GM23338 (cell line): ENCODE measurements at regions not wholly inside any gene's neighbourhood (a gene's known extent, or its start where the extent isn't known, plus 50 kb on each side); places are given as distances from the start of the nearest gene placed in this dataset.

ENCODE experiments used
- ATAC-seq: fragments of 200-7000 bp; cut with Tn5 transposase; 3 replicates; pipeline ENCODE4 v1.9.1; 2020
- DNase-seq: peaks from one replicate; pipeline ENCODE4 v3.0.0-alpha.2; 2015; ENCODE audit warnings: low spot score
- H2AFZ ChIP-seq: fragments of 200-600 bp; sonication (generic); 2 replicates; pipeline ENCODE4 v1.8.0; 2016; ENCODE audit warnings: antibody characterized with exemption, mild to moderate bottlenecking, moderate library complexity
- H3F3A ChIP-seq: fragments of 200-600 bp; sonication (generic); replicated peaks from 2 replicates; pipeline ENCODE4 v1.8.0; 2017; ENCODE audit warnings: antibody characterized with exemption, mixed run types, low read depth
- H3K27ac ChIP-seq: fragments of 200-600 bp; sonication (generic); 2 replicates; pipeline ENCODE4 v1.6.1; 2016; ENCODE audit warnings: low read depth
- H3K27me3 ChIP-seq: fragments of 200-600 bp; sonication (generic); 2 replicates; pipeline ENCODE4 v1.8.0; 2016; ENCODE audit warnings: mild to moderate bottlenecking, mixed run types, moderate library complexity; ENCODE audit not compliant: insufficient read depth
- H3K36me3 ChIP-seq: fragments of 200-600 bp; sonication (generic); 2 replicates; pipeline ENCODE4 v1.8.0; 2016; ENCODE audit warnings: mild to moderate bottlenecking; ENCODE audit not compliant: insufficient read depth
- H3K4me1 ChIP-seq: fragments of 200-600 bp; sonication (generic); 2 replicates; pipeline ENCODE4 v1.8.0; 2016; ENCODE audit warnings: mild to moderate bottlenecking, moderate library complexity; ENCODE audit not compliant: insufficient read depth
- H3K4me2 ChIP-seq: fragments of 200-600 bp; sonication (generic); 2 replicates; pipeline ENCODE4 v1.7.1; 2017; ENCODE audit warnings: mixed run types
- H3K4me3 ChIP-seq: fragments of 200-600 bp; sonication (generic); 2 replicates; pipeline ENCODE4 v1.6.1; 2016; ENCODE audit warnings: mixed run types
- H3K79me2 ChIP-seq: fragments of 200-600 bp; sonication (generic); replicated peaks from 2 replicates; pipeline ENCODE4 v1.8.0; 2017; ENCODE audit warnings: mild to moderate bottlenecking; ENCODE audit not compliant: insufficient read depth
- H3K9me2 ChIP-seq: fragments of 200-600 bp; sonication (generic); 2 replicates; pipeline ENCODE4 v1.8.0; 2017; ENCODE audit not compliant: insufficient read depth
- H4K20me1 ChIP-seq: fragments of 200-600 bp; sonication (generic); replicated peaks from 2 replicates; pipeline ENCODE4 v1.8.0; 2017; ENCODE audit warnings: mild to moderate bottlenecking; ENCODE audit not compliant: insufficient read depth
- H3K27ac Mint-ChIP-seq: 2 replicates; pipeline ENCODE4 v1.8.0; 2020; ENCODE audit warnings: inconsistent platforms, mild to moderate bottlenecking, moderate library complexity, mixed read lengths
- H3K27me3 Mint-ChIP-seq: 3 replicates; pipeline ENCODE4 v1.8.0; 2022; ENCODE audit warnings: low read depth, mild to moderate bottlenecking, moderate library complexity, mixed read lengths, inconsistent platforms; ENCODE audit not compliant: insufficient read depth, poor library complexity
- H3K36me3 Mint-ChIP-seq: 3 replicates; pipeline ENCODE4 v1.8.0; 2021; ENCODE audit warnings: low read depth, mild to moderate bottlenecking, inconsistent platforms, moderate library complexity, mixed read lengths
- H3K4me1 Mint-ChIP-seq: 3 replicates; pipeline ENCODE4 v1.8.0; 2020; ENCODE audit warnings: mild to moderate bottlenecking, inconsistent platforms, mixed read lengths
- H3K4me3 Mint-ChIP-seq: 3 replicates; pipeline ENCODE4 v1.8.0; 2021; ENCODE audit warnings: moderate library complexity, mild to moderate bottlenecking, inconsistent platforms, mixed read lengths
- H3K9me3 Mint-ChIP-seq: 3 replicates; pipeline ENCODE4 v1.8.0; 2020; ENCODE audit warnings: moderate library complexity, mild to moderate bottlenecking, inconsistent platforms, mixed read lengths
- CREB1 ChIP-seq: fragments of 250-450 bp; sonication (Bioruptor Pico); IDR thresholded peaks from 2 replicates; pipeline ENCODE4 v1.5.0; 2020; ENCODE audit warnings: low read depth, mild to moderate bottlenecking, moderate library complexity
- CTCF ChIP-seq, 2 experiments: fragments of 200-600 bp in 1 of 2; sonication (generic) in 1 of 2; conservative IDR thresholded peaks; 2 replicates each; pipeline versions ENCODE4 v1.5.1 to v1.6.1; 2016 to 2017; ENCODE audit warnings: antibody characterized with exemption in 2 of 2, low read depth in 2 of 2, mild to moderate bottlenecking in 2 of 2, moderate library complexity in 1 of 2
- EZH2phosphoT487 ChIP-seq: fragments of 200-600 bp; sonication (generic); IDR thresholded peaks from one replicate; pipeline ENCODE4 v1.8.1; 2018; ENCODE audit warnings: antibody characterized with exemption; ENCODE audit not compliant: unreplicated experiment
- NANOG ChIP-seq: IDR thresholded peaks from 2 replicates; pipeline ENCODE4 v1.6.1; 2016; ENCODE audit warnings: antibody characterized with exemption, borderline replicate concordance
- POLR2AphosphoS5 ChIP-seq: IDR thresholded peaks from 2 replicates; pipeline ENCODE4 v1.6.1; 2016; ENCODE audit warnings: antibody characterized with exemption, low read depth
- STAT1 ChIP-seq: IDR thresholded peaks from one replicate; pipeline ENCODE4 v1.6.1; 2016; ENCODE audit warnings: antibody characterized with exemption; ENCODE audit not compliant: unreplicated experiment
- ZNF114 ChIP-seq: fragments of 250-450 bp; sonication (Bioruptor Pico); IDR thresholded peaks from 2 replicates; pipeline ENCODE4 v1.5.0; 2020; ENCODE audit warnings: mild to moderate bottlenecking, moderate library complexity
- ZNF331 ChIP-seq: fragments of 250-450 bp; sonication (Bioruptor Pico); IDR thresholded peaks from 2 replicates; pipeline ENCODE4 v1.5.0; 2020; ENCODE audit warnings: low read depth, mild to moderate bottlenecking, moderate library complexity
- TF ChIP-seq, protein P1 (sequence below): IDR thresholded peaks from one replicate; pipeline ENCODE4 v1.6.1; 2018; ENCODE audit warnings: antibody characterized with exemption; ENCODE audit not compliant: unreplicated experiment
- TF ChIP-seq, protein P2 (sequence below): IDR thresholded peaks from 2 replicates; pipeline ENCODE4 v1.6.1; 2016; ENCODE audit warnings: antibody characterized with exemption

DNA sequence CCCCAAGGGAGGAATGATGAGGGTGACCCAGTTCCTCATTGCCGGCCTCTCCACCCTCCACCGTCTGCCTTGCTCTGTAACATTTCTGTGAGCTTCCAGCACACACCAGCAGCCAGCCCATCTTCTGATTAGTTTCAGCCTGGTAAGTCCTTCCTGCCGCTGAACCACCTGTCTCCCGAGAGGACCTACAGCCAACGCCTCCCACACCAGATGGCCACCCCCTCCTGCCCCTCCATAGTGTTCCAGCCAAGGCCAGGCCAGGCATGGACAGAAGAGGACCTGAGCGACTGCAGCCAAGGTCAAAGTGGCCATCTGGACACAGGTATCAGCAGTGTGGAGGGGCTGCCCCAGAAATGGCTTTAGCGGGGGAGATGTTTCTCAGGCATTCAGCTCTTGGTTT is 170.7 kb upstream of the CTBP2 start:
- Histone ChIP-seq H3K27me3 (no peaks in the 10 kb centered on the region), H3K36me3 (no peaks in the 10 kb centered on the region), H2AFZ (no peak overlapping the region), H3K9me2 (peaks cover 16% of the 10 kb centered on the region), H3K27ac (no peak overlapping the region), H4K20me1 (no peaks in the 10 kb centered on the region), H3K4me3 (no peak overlapping the region), H3K4me1 (no peaks in the 10 kb centered on the region), H3F3A (no peaks in the 10 kb centered on the region), H3K79me2 (no peaks in the 10 kb centered on the region), H3K4me2 (no peak overlapping the region)
- no peak overlapping the region for H3K27ac Mint-ChIP-seq
- no peak overlapping the region for H3K4me3 Mint-ChIP-seq
- no peaks in the 10 kb centered on the region for H3K27me3 Mint-ChIP-seq
- TF ChIP-seq STAT1 (no peak), ZNF331 (CRISPR knock-in tag) (no peak), CTCF (conservative IDR thresholded peaks at IDR 0.05; ENCODE audit: low read depth in 2 of 2) (no peak)
- DNase-seq (no peak), ATAC-seq (no peak)
- no peaks in the 10 kb centered on the region; the same call in 2 of the 3 replicates for H3K9me3 Mint-ChIP-seq
- peaks cover 2% of the 10 kb centered on the region; the same call in 2 of the 3 replicates for H3K4me1 Mint-ChIP-seq
- H3K36me3 Mint-ChIP-seq = no peaks in the 10 kb centered on the region

- Histone ChIP-seq H3K4me1 (no peaks in the 10 kb centered on the region), H3F3A (no peaks in the 10 kb centered on the region), H3K27ac (no peak overlapping the region), H4K20me1 (no peaks in the 10 kb centered on the region), H2AFZ (no peak overlapping the region), H3K4me3 (no peak overlapping the region), H3K36me3 (no peaks in the 10 kb centered on the region), H3K79me2 (no peaks in the 10 kb centered on the region), H3K4me2 (no peak overlapping the region), H3K9me2 (peaks cover 10% of the 10 kb centered on the region; the same call in 1 of the 2 replicates), H3K27me3 (no peaks in the 10 kb centered on the region)
- no peaks in the 10 kb centered on the region for H3K36me3 Mint-ChIP-seq
- peaks cover 2% of the 10 kb centered on the region; the same call in 2 of the 3 replicates for H3K4me1 Mint-ChIP-seq
- peaks cover 3% of the 10 kb centered on the region for H3K27me3 Mint-ChIP-seq
- DNase-seq (no peak), ATAC-seq (no peak)
- H3K4me3 Mint-ChIP-seq = no peak overlapping the region
- peaks cover 1% of the 10 kb centered on the region for H3K9me3 Mint-ChIP-seq
- H3K27ac Mint-ChIP-seq = no peak overlapping the region
- TF ChIP-seq, protein P1, sequence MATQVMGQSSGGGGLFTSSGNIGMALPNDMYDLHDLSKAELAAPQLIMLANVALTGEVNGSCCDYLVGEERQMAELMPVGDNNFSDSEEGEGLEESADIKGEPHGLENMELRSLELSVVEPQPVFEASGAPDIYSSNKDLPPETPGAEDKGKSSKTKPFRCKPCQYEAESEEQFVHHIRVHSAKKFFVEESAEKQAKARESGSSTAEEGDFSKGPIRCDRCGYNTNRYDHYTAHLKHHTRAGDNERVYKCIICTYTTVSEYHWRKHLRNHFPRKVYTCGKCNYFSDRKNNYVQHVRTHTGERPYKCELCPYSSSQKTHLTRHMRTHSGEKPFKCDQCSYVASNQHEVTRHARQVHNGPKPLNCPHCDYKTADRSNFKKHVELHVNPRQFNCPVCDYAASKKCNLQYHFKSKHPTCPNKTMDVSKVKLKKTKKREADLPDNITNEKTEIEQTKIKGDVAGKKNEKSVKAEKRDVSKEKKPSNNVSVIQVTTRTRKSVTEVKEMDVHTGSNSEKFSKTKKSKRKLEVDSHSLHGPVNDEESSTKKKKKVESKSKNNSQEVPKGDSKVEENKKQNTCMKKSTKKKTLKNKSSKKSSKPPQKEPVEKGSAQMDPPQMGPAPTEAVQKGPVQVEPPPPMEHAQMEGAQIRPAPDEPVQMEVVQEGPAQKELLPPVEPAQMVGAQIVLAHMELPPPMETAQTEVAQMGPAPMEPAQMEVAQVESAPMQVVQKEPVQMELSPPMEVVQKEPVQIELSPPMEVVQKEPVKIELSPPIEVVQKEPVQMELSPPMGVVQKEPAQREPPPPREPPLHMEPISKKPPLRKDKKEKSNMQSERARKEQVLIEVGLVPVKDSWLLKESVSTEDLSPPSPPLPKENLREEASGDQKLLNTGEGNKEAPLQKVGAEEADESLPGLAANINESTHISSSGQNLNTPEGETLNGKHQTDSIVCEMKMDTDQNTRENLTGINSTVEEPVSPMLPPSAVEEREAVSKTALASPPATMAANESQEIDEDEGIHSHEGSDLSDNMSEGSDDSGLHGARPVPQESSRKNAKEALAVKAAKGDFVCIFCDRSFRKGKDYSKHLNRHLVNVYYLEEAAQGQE = no peak
- TF ChIP-seq POLR2AphosphoS5 (no peak), ZNF331 (CRISPR knock-in tag) (no peak), CTCF (conservative IDR thresholded peaks at IDR 0.05; ENCODE audit: low read depth in 2 of 2) (no peak), STAT1 (no peak), ZNF114 (CRISPR knock-in tag) (no peak), EZH2phosphoT487 (no peak), CREB1 (CRISPR knock-in tag) (no peak), NANOG (no peak)
- TF ChIP-seq, protein P2, sequence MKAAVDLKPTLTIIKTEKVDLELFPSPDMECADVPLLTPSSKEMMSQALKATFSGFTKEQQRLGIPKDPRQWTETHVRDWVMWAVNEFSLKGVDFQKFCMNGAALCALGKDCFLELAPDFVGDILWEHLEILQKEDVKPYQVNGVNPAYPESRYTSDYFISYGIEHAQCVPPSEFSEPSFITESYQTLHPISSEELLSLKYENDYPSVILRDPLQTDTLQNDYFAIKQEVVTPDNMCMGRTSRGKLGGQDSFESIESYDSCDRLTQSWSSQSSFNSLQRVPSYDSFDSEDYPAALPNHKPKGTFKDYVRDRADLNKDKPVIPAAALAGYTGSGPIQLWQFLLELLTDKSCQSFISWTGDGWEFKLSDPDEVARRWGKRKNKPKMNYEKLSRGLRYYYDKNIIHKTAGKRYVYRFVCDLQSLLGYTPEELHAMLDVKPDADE = no peak
These were observed 168.7 kb upstream of the CTBP2 start for GRCh38 chr10:125329056-125329455.
